K562 (cell line): ENCODE measurements at regions not wholly inside any gene's neighbourhood (a gene's known extent, or its start where the extent isn't known, plus 50 kb on each side); places are given as distances from the start of the nearest gene placed in this dataset.

Experiments
- CEBPB ChIP-seq: fragments of 450-650 bp; IDR thresholded peaks from 2 replicates; pipeline ENCODE4 v1.6.1; 2016; ENCODE audit warnings: missing genetic modification characterization, missing compliant biosample characterization
- CSDE1 ChIP-seq, 2 experiments: fragments of 450-650 bp; IDR thresholded peaks; 2 replicates each; pipeline ENCODE4 v1.6.1; 2016; ENCODE audit warnings: mild to moderate bottlenecking in 1 of 2
- EP300 ChIP-seq: IDR thresholded peaks from 2 replicates; pipeline ENCODE4 v1.6.1; 2012; ENCODE audit warnings: low read length, improper control_type of control experiment
- NFIC ChIP-seq: fragments of 450-650 bp; IDR thresholded peaks from 2 replicates; pipeline ENCODE4 v1.6.1; 2017; ENCODE audit warnings: mild to moderate bottlenecking, inconsistent platforms
- POLR2A ChIP-seq: fragments of 450-650 bp; conservative IDR thresholded peaks from 2 replicates; pipeline ENCODE4 v1.6.1; 2016
- RBM14 ChIP-seq: fragments of 200-400 bp; formaldehyde crosslinking; IDR thresholded peaks from 2 replicates; pipeline ENCODE4 v1.6.1; 2018; ENCODE audit warnings: low read depth, mild to moderate bottlenecking, low read length, moderate library complexity, borderline replicate concordance; ENCODE audit not compliant: insufficient read depth
- RBM22 ChIP-seq: fragments of 200-400 bp; formaldehyde crosslinking; IDR thresholded peaks from 2 replicates; pipeline ENCODE4 v1.6.1; 2018; ENCODE audit warnings: low read length, low read depth; ENCODE audit not compliant: poor library complexity, severe bottlenecking
- SLC30A9 ChIP-seq: fragments of 250-450 bp; sonication (Bioruptor Pico); IDR thresholded peaks from 2 replicates; pipeline ENCODE4 v1.8.0; 2022; ENCODE audit warnings: mild to moderate bottlenecking, moderate library complexity
- ZNF316 ChIP-seq: fragments of 450-650 bp; IDR thresholded peaks from 2 replicates; pipeline ENCODE4 v1.6.1; 2016
- ZNF354B ChIP-seq: fragments of 250-450 bp; sonication (Bioruptor Pico); IDR thresholded peaks from 2 replicates; pipeline ENCODE4 v1.4.0; 2020
- ZNF41 ChIP-seq: fragments of 250-450 bp; sonication (Bioruptor Pico); conservative IDR thresholded peaks from 2 replicates; pipeline ENCODE4 v1.4.0; 2020; ENCODE audit warnings: mild to moderate bottlenecking
- ZNF830 ChIP-seq: fragments of 250-450 bp; sonication (Bioruptor Pico); IDR thresholded peaks from 2 replicates; pipeline ENCODE4 v1.5.0; 2021; ENCODE audit warnings: mild to moderate bottlenecking
- TF ChIP-seq, protein P1 (sequence below), 2 experiments: fragments of 150-350 bp in 1 of 2; IDR thresholded peaks; 2 replicates each; pipeline ENCODE4 v1.6.1; 2012 to 2016; ENCODE audit warnings: low read depth in 2 of 2, low read length in 2 of 2, mild to moderate bottlenecking in 1 of 2, moderate library complexity in 1 of 2
- TF ChIP-seq, protein P2 (sequence below): fragments of 250-450 bp; sonication (Bioruptor Pico); IDR thresholded peaks from 2 replicates; pipeline ENCODE4 v1.9.0; 2021; ENCODE audit warnings: mild to moderate bottlenecking
- TF ChIP-seq, protein P3 (sequence below), 3 experiments: fragments of 200-800 bp in 1 of 3; fragments of 250-450 bp in 1 of 3; fragments of 450-650 bp in 1 of 3; sonication (Bioruptor Pico) in 1 of 3; sonication (Bioruptor generic) in 1 of 3; formaldehyde crosslinking in 1 of 3; IDR thresholded peaks; 2 replicates each; pipeline versions ENCODE4 v1.6.1 to v1.8.0; 2016 to 2022; ENCODE audit warnings: mild to moderate bottlenecking in 2 of 3, missing genetic modification characterization in 2 of 3, missing compliant biosample characterization in 1 of 3, moderate library complexity in 1 of 3
- TF ChIP-seq, protein P4 (sequence below): sonication (generic); formaldehyde crosslinking; IDR thresholded peaks from 2 replicates; pipeline ENCODE4 v1.8.1; 2022; ENCODE audit warnings: missing genetic modification reagents
- TF ChIP-seq, protein P5 (sequence below): fragments of 450-650 bp; conservative IDR thresholded peaks from 2 replicates; pipeline ENCODE4 v1.6.1; 2016; ENCODE audit warnings: missing genetic modification characterization, low read depth, mild to moderate bottlenecking, control low read depth, missing compliant biosample characterization

- TF ChIP-seq, protein P1, sequence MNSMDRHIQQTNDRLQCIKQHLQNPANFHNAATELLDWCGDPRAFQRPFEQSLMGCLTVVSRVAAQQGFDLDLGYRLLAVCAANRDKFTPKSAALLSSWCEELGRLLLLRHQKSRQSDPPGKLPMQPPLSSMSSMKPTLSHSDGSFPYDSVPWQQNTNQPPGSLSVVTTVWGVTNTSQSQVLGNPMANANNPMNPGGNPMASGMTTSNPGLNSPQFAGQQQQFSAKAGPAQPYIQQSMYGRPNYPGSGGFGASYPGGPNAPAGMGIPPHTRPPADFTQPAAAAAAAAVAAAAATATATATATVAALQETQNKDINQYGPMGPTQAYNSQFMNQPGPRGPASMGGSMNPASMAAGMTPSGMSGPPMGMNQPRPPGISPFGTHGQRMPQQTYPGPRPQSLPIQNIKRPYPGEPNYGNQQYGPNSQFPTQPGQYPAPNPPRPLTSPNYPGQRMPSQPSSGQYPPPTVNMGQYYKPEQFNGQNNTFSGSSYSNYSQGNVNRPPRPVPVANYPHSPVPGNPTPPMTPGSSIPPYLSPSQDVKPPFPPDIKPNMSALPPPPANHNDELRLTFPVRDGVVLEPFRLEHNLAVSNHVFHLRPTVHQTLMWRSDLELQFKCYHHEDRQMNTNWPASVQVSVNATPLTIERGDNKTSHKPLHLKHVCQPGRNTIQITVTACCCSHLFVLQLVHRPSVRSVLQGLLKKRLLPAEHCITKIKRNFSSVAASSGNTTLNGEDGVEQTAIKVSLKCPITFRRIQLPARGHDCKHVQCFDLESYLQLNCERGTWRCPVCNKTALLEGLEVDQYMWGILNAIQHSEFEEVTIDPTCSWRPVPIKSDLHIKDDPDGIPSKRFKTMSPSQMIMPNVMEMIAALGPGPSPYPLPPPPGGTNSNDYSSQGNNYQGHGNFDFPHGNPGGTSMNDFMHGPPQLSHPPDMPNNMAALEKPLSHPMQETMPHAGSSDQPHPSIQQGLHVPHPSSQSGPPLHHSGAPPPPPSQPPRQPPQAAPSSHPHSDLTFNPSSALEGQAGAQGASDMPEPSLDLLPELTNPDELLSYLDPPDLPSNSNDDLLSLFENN (IDR thresholded peaks at IDR 0.05; ENCODE audit: low read depth in 2 of 2, low read length in 2 of 2) = no peak
- no peak for TF ChIP-seq RBM22
- no peak for TF ChIP-seq NFIC
- TF ChIP-seq, protein P2, sequence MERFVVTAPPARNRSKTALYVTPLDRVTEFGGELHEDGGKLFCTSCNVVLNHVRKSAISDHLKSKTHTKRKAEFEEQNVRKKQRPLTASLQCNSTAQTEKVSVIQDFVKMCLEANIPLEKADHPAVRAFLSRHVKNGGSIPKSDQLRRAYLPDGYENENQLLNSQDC (CRISPR knock-in tag) = no peak
- no peak for TF ChIP-seq CSDE1 (IDR thresholded peaks at IDR 0.05)
- TF ChIP-seq, protein P3, sequence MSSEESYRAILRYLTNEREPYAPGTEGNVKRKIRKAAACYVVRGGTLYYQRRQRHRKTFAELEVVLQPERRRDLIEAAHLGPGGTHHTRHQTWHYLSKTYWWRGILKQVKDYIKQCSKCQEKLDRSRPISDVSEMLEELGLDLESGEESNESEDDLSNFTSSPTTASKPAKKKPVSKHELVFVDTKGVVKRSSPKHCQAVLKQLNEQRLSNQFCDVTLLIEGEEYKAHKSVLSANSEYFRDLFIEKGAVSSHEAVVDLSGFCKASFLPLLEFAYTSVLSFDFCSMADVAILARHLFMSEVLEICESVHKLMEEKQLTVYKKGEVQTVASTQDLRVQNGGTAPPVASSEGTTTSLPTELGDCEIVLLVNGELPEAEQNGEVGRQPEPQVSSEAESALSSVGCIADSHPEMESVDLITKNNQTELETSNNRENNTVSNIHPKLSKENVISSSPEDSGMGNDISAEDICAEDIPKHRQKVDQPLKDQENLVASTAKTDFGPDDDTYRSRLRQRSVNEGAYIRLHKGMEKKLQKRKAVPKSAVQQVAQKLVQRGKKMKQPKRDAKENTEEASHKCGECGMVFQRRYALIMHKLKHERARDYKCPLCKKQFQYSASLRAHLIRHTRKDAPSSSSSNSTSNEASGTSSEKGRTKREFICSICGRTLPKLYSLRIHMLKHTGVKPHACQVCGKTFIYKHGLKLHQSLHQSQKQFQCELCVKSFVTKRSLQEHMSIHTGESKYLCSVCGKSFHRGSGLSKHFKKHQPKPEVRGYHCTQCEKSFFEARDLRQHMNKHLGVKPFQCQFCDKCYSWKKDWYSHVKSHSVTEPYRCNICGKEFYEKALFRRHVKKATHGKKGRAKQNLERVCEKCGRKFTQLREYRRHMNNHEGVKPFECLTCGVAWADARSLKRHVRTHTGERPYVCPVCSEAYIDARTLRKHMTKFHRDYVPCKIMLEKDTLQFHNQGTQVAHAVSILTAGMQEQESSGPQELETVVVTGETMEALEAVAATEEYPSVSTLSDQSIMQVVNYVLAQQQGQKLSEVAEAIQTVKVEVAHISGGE (CRISPR knock-in tag; IDR thresholded peaks at IDR 0.05) = no peak
- TF ChIP-seq CEBPB (tag) = peak; percentile 64
- TF ChIP-seq EP300 = no peak
- TF ChIP-seq ZNF316 = no peak
- TF ChIP-seq RBM14 = no peak
- TF ChIP-seq, protein P4, sequence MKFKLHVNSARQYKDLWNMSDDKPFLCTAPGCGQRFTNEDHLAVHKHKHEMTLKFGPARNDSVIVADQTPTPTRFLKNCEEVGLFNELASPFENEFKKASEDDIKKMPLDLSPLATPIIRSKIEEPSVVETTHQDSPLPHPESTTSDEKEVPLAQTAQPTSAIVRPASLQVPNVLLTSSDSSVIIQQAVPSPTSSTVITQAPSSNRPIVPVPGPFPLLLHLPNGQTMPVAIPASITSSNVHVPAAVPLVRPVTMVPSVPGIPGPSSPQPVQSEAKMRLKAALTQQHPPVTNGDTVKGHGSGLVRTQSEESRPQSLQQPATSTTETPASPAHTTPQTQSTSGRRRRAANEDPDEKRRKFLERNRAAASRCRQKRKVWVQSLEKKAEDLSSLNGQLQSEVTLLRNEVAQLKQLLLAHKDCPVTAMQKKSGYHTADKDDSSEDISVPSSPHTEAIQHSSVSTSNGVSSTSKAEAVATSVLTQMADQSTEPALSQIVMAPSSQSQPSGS (CRISPR knock-in tag) = no peak
- TF ChIP-seq SLC30A9 (CRISPR knock-in tag) = no peak
- TF ChIP-seq ZNF41 (CRISPR knock-in tag) = peak; percentile 80
- TF ChIP-seq ZNF354B (CRISPR knock-in tag) = no peak
- no peak for TF ChIP-seq ZNF830
- TF ChIP-seq POLR2A = no peak
- TF ChIP-seq, protein P5, sequence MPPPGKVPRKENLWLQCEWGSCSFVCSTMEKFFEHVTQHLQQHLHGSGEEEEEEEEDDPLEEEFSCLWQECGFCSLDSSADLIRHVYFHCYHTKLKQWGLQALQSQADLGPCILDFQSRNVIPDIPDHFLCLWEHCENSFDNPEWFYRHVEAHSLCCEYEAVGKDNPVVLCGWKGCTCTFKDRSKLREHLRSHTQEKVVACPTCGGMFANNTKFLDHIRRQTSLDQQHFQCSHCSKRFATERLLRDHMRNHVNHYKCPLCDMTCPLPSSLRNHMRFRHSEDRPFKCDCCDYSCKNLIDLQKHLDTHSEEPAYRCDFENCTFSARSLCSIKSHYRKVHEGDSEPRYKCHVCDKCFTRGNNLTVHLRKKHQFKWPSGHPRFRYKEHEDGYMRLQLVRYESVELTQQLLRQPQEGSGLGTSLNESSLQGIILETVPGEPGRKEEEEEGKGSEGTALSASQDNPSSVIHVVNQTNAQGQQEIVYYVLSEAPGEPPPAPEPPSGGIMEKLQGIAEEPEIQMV (tag) = no peak
Observed at GRCh38 chr6:26258212-26258977, 106.6 kb upstream of the BTN3A2 start (continued).
